Neural progenitor cell (in vitro differentiated cells): ENCODE measurements at regions not wholly inside any gene's neighbourhood (a gene's known extent, or its start where the extent isn't known, plus 50 kb on each side); places are given as distances from the start of the nearest gene placed in this dataset.

Experiments
- DNase-seq: peaks from one replicate; pipeline ENCODE4 v3.0.0-alpha.2; 2016; ENCODE audit warnings: low spot score
- H2AFZ ChIP-seq: fragments of 200-600 bp; sonication (generic); replicated peaks from 2 replicates; pipeline ENCODE4 v1.6.1; 2016; ENCODE audit warnings: antibody characterized with exemption
- H3F3A ChIP-seq: fragments of 200-600 bp; sonication (generic); 2 replicates; pipeline ENCODE4 v1.6.1; 2016; ENCODE audit warnings: antibody characterized with exemption, low read depth
- H3K27ac ChIP-seq: fragments of 200-600 bp; sonication (generic); 2 replicates; pipeline ENCODE4 v1.5.1; 2016; ENCODE audit warnings: mild to moderate bottlenecking
- H3K27me3 ChIP-seq: fragments of 200-600 bp; sonication (generic); 2 replicates; pipeline ENCODE4 v1.6.1; 2016; ENCODE audit warnings: mild to moderate bottlenecking, moderate library complexity
- H3K36me3 ChIP-seq: fragments of 200-600 bp; sonication (generic); 2 replicates; pipeline ENCODE4 v1.5.1; 2016
- H3K4me1 ChIP-seq: fragments of 200-600 bp; sonication (generic); 2 replicates; pipeline ENCODE4 v1.6.1; 2016; ENCODE audit warnings: mixed run types
- H3K4me2 ChIP-seq: fragments of 200-600 bp; sonication (generic); 2 replicates; pipeline ENCODE4 v1.6.1; 2016
- H3K4me3 ChIP-seq: fragments of 200-600 bp; sonication (generic); 2 replicates; pipeline ENCODE4 v1.5.1; 2016
- H3K79me2 ChIP-seq: fragments of 200-600 bp; sonication (generic); 2 replicates; pipeline ENCODE4 v1.6.1; 2016; ENCODE audit warnings: low read depth
- H3K9ac ChIP-seq: fragments of 200-600 bp; sonication (generic); 2 replicates; pipeline ENCODE4 v1.6.1; 2016
- H3K9me3 ChIP-seq: fragments of 200-600 bp; sonication (generic); 2 replicates; pipeline ENCODE4 v1.5.1; 2016; ENCODE audit warnings: low read depth
- H4K20me1 ChIP-seq: fragments of 200-600 bp; sonication (generic); 2 replicates; pipeline ENCODE4 v1.6.1; 2016; ENCODE audit warnings: low read depth
- H3K27ac Mint-ChIP-seq: 3 replicates; pipeline ENCODE4 v1.8.0; 2021; ENCODE audit warnings: mixed read lengths
- H3K27me3 Mint-ChIP-seq: 2 replicates; pipeline ENCODE4 v1.8.0; 2022; ENCODE audit warnings: low read depth, mild to moderate bottlenecking, inconsistent platforms, moderate library complexity, mixed read lengths; ENCODE audit not compliant: insufficient read depth
- H3K36me3 Mint-ChIP-seq: 3 replicates; pipeline ENCODE4 v1.8.0; 2021; ENCODE audit warnings: mixed read lengths
- H3K4me1 Mint-ChIP-seq: 3 replicates; pipeline ENCODE4 v1.8.0; 2021; ENCODE audit warnings: mixed read lengths
- H3K4me3 Mint-ChIP-seq: 3 replicates; pipeline ENCODE4 v1.8.0; 2021; ENCODE audit warnings: mild to moderate bottlenecking, moderate library complexity, mixed read lengths
- H3K9me3 Mint-ChIP-seq: 3 replicates; pipeline ENCODE4 v1.8.0; 2020; ENCODE audit warnings: mixed read lengths
- CTCF ChIP-seq: fragments of 200-600 bp; sonication (generic); IDR thresholded peaks from 2 replicates; pipeline ENCODE4 v1.5.1; 2017; ENCODE audit warnings: antibody characterized with exemption, mild to moderate bottlenecking
- EZH2 ChIP-seq: fragments of 200-600 bp; sonication (generic); IDR thresholded peaks from 2 replicates; pipeline ENCODE4 v1.6.1; 2017; ENCODE audit warnings: antibody characterized with exemption, mild to moderate bottlenecking, moderate library complexity
- EZH2phosphoT487 ChIP-seq: fragments of 200-600 bp; sonication (generic); IDR thresholded peaks from 2 replicates; pipeline ENCODE4 v1.6.1; 2017; ENCODE audit warnings: antibody characterized with exemption

- Histone ChIP-seq H3K9me3 (no peaks in the 10 kb centered on the region), H3K36me3 (no peaks in the 10 kb centered on the region), H3K27ac (no peak overlapping the region), H3K27me3 (no peaks in the 10 kb centered on the region), H3F3A (no peaks in the 10 kb centered on the region), H3K79me2 (no peaks in the 10 kb centered on the region), H3K4me3 (no peak overlapping the region), H3K9ac (no peak overlapping the region), H3K4me1 (no peaks in the 10 kb centered on the region), H2AFZ (no peak overlapping the region), H3K4me2 (no peak overlapping the region), H4K20me1 (no peaks in the 10 kb centered on the region)
- Mint-ChIP-seq H3K27ac (no peak overlapping the region), H3K27me3 (no peaks in the 10 kb centered on the region), H3K4me1 (no peaks in the 10 kb centered on the region), H3K9me3 (peaks cover 13% of the 10 kb centered on the region), H3K4me3 (no peak overlapping the region), H3K36me3 (no peaks in the 10 kb centered on the region)
- TF ChIP-seq EZH2phosphoT487 (no peak), CTCF (no peak), EZH2 (no peak)
- no peak for DNase-seq
Measured at GRCh38 chr9:93801120-93801519, 154.0 kb downstream of the BARX1 start.

GRCh38 chr9:93792358-93792757 lies 162.8 kb downstream of the BARX1 start:
- no peaks in the 10 kb centered on the region for H3K4me1 Mint-ChIP-seq
- Histone ChIP-seq H3K9me3 (no peaks in the 10 kb centered on the region), H3K36me3 (no peaks in the 10 kb centered on the region), H3K27ac (no peak overlapping the region), H3K9ac (no peak overlapping the region), H3K79me2 (no peaks in the 10 kb centered on the region), H3K4me2 (no peak overlapping the region), H2AFZ (no peak overlapping the region), H3K4me3 (no peak overlapping the region), H3K4me1 (peaks cover 12% of the 10 kb centered on the region), H3K27me3 (no peaks in the 10 kb centered on the region), H3F3A (no peaks in the 10 kb centered on the region), H4K20me1 (no peaks in the 10 kb centered on the region)
- TF ChIP-seq EZH2phosphoT487 (no peak), CTCF (no peak), EZH2 (no peak)
- no peak for DNase-seq
- peaks cover 2% of the 10 kb centered on the region for H3K27me3 Mint-ChIP-seq
- H3K9me3 Mint-ChIP-seq, result no peaks in the 10 kb centered on the region
- no peaks in the 10 kb centered on the region for H3K36me3 Mint-ChIP-seq
- no peak overlapping the region for H3K27ac Mint-ChIP-seq
- no peak overlapping the region for H3K4me3 Mint-ChIP-seq

- H3K4me2 ChIP-seq, result no peak overlapping the region
- H2AFZ ChIP-seq, result no peak overlapping the region
- no peak for TF ChIP-seq EZH2phosphoT487
- TF ChIP-seq CTCF, result no peak
- no peak for TF ChIP-seq EZH2
- no peaks in the 10 kb centered on the region for H3K79me2 ChIP-seq
- Mint-ChIP-seq H3K36me3 (no peaks in the 10 kb centered on the region), H3K4me3 (no peak overlapping the region), H3K9me3 (peaks cover 2% of the 10 kb centered on the region), H3K4me1 (no peaks in the 10 kb centered on the region), H3K27me3 (peaks cover 2% of the 10 kb centered on the region), H3K27ac (no peak overlapping the region)
- no peak overlapping the region for H3K27ac ChIP-seq
- H3K9ac ChIP-seq, result no peak overlapping the region
- H3K27me3 ChIP-seq, result no peaks in the 10 kb centered on the region
- H3K36me3 ChIP-seq, result no peaks in the 10 kb centered on the region
- no peaks in the 10 kb centered on the region for H4K20me1 ChIP-seq
- no peak for DNase-seq
- H3K4me3 ChIP-seq, result no peak overlapping the region
- peaks cover 4% of the 10 kb centered on the region for H3K9me3 ChIP-seq
- no peaks in the 10 kb centered on the region for H3F3A ChIP-seq
- peaks cover under 1% of the 10 kb centered on the region for H3K4me1 ChIP-seq
Measured at GRCh38 chr9:93786204-93786603, 169.0 kb downstream of the BARX1 start.

GRCh38 chr9:93776873-93777272 lies 178.3 kb downstream of the BARX1 start:
- Histone ChIP-seq H3K9ac (no peak overlapping the region), H3K36me3 (no peaks in the 10 kb centered on the region), H3K4me2 (no peak overlapping the region), H2AFZ (no peak overlapping the region), H3K27ac (no peak overlapping the region), H4K20me1 (no peaks in the 10 kb centered on the region), H3K4me3 (no peak overlapping the region), H3F3A (no peaks in the 10 kb centered on the region), H3K27me3 (no peaks in the 10 kb centered on the region), H3K9me3 (no peaks in the 10 kb centered on the region), H3K4me1 (no peaks in the 10 kb centered on the region), H3K79me2 (no peaks in the 10 kb centered on the region)
- peaks cover 3% of the 10 kb centered on the region for H3K27me3 Mint-ChIP-seq
- no peak overlapping the region for H3K27ac Mint-ChIP-seq
- H3K4me1 Mint-ChIP-seq, result no peaks in the 10 kb centered on the region
- no peak overlapping the region for H3K4me3 Mint-ChIP-seq
- no peaks in the 10 kb centered on the region for H3K36me3 Mint-ChIP-seq
- no peak for DNase-seq
- TF ChIP-seq EZH2phosphoT487, result no peak
- TF ChIP-seq CTCF, result no peak
- TF ChIP-seq EZH2, result no peak
- H3K9me3 Mint-ChIP-seq, result no peaks in the 10 kb centered on the region
